ENCODE measurements at regions not wholly inside any gene's neighbourhood (a gene's known extent, or its start where the extent isn't known, plus 50 kb on each side); places are given as distances from the start of the nearest gene placed in this dataset.

DNA sequence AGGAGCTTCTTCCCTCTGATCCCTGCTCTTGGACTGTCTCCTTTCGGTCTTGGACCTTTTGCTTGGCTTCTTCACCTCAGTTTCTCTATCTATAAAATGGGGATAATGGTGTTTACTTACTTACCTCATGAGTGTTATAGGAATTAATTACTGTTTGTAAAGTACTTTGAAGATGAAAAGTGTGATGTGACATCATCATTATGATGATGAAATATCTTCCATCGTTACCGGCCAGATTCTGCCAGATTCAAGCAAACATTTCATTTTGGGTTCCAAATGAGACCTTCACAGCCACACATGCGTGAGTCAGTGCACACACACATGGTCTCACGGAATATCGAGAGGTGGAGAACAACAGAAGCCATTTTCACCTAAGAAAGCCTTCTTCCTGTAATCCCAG, 220.1 kb upstream of the RPL34 start (continued):
- no peak for TF ChIP-seq FOXM1 (IDR thresholded peaks at IDR 0.05; ENCODE audit: low read depth)

- no peak overlapping the region for H3K4me2 ChIP-seq
- no peak overlapping the region for H3K9ac ChIP-seq
- no peak for TF ChIP-seq JUND (IDR thresholded peaks at IDR 0.05)
- TF ChIP-seq MEF2A (IDR thresholded peaks at IDR 0.05; ENCODE audit: borderline replicate concordance, low read depth), result no peak
- TF ChIP-seq GABPA (IDR thresholded peaks at IDR 0.05; ENCODE audit: low read depth), result no peak
- TF ChIP-seq, protein P1, sequence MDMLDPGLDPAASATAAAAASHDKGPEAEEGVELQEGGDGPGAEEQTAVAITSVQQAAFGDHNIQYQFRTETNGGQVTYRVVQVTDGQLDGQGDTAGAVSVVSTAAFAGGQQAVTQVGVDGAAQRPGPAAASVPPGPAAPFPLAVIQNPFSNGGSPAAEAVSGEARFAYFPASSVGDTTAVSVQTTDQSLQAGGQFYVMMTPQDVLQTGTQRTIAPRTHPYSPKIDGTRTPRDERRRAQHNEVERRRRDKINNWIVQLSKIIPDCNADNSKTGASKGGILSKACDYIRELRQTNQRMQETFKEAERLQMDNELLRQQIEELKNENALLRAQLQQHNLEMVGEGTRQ (IDR thresholded peaks at IDR 0.05; ENCODE audit: borderline replicate concordance, low read depth, low read length), result no peak
- TF ChIP-seq TCF12 (IDR thresholded peaks at IDR 0.05), result no peak
- TF ChIP-seq PBX3 (IDR thresholded peaks at IDR 0.05), result no peak
- TF ChIP-seq NFIC (IDR thresholded peaks at IDR 0.05; ENCODE audit: borderline replicate concordance), result no peak
- no peak for TF ChIP-seq CHD2 (IDR thresholded peaks at IDR 0.05; ENCODE audit: low read length, partially characterized antibody)
- TF ChIP-seq, protein P2, sequence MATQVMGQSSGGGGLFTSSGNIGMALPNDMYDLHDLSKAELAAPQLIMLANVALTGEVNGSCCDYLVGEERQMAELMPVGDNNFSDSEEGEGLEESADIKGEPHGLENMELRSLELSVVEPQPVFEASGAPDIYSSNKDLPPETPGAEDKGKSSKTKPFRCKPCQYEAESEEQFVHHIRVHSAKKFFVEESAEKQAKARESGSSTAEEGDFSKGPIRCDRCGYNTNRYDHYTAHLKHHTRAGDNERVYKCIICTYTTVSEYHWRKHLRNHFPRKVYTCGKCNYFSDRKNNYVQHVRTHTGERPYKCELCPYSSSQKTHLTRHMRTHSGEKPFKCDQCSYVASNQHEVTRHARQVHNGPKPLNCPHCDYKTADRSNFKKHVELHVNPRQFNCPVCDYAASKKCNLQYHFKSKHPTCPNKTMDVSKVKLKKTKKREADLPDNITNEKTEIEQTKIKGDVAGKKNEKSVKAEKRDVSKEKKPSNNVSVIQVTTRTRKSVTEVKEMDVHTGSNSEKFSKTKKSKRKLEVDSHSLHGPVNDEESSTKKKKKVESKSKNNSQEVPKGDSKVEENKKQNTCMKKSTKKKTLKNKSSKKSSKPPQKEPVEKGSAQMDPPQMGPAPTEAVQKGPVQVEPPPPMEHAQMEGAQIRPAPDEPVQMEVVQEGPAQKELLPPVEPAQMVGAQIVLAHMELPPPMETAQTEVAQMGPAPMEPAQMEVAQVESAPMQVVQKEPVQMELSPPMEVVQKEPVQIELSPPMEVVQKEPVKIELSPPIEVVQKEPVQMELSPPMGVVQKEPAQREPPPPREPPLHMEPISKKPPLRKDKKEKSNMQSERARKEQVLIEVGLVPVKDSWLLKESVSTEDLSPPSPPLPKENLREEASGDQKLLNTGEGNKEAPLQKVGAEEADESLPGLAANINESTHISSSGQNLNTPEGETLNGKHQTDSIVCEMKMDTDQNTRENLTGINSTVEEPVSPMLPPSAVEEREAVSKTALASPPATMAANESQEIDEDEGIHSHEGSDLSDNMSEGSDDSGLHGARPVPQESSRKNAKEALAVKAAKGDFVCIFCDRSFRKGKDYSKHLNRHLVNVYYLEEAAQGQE (IDR thresholded peaks at IDR 0.05; ENCODE audit: low read depth, low read length), result no peak
- no peak for TF ChIP-seq EP300 (IDR thresholded peaks at IDR 0.05; ENCODE audit: borderline replicate concordance in 1 of 2, low read depth in 1 of 2, low read length in 1 of 2)
- TF ChIP-seq FOXM1 (IDR thresholded peaks at IDR 0.05; ENCODE audit: low read depth), result no peak
- no peak for TF ChIP-seq RXRA (IDR thresholded peaks at IDR 0.05; ENCODE audit: borderline replicate concordance, low read depth)
- TF ChIP-seq, protein P3, sequence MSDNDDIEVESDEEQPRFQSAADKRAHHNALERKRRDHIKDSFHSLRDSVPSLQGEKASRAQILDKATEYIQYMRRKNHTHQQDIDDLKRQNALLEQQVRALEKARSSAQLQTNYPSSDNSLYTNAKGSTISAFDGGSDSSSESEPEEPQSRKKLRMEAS (IDR thresholded peaks at IDR 0.05; ENCODE audit: low read depth), result no peak
- no peak for TF ChIP-seq ELF1 (IDR thresholded peaks at IDR 0.05)
- TF ChIP-seq TEAD4 (IDR thresholded peaks at IDR 0.05; ENCODE audit: borderline replicate concordance, insufficient read depth), result no peak
- TF ChIP-seq USF1 (IDR thresholded peaks at IDR 0.05; ENCODE audit: borderline replicate concordance, low read depth), result no peak
- TF ChIP-seq EZH2phosphoT487 (IDR thresholded peaks at IDR 0.05; ENCODE audit: borderline replicate concordance, low read depth), result no peak
- TF ChIP-seq FOXJ3 (CRISPR knock-in tag; IDR thresholded peaks at IDR 0.05), result no peak
- peaks cover 9% of the 10 kb centered on the region; the same call in 1 of the 2 replicates for H3K27me3 ChIP-seq (ENCODE audit: insufficient read depth)
- no peaks in the 10 kb centered on the region for H3K79me2 ChIP-seq (ENCODE audit: insufficient read depth)
- H3K4me3 ChIP-seq (ENCODE audit: low read depth in 2 of 2, low read length in 1 of 2), result no peak overlapping the region
- no peaks in the 10 kb centered on the region for H3K9me2 ChIP-seq
- H3K9me3 ChIP-seq, result no peaks in the 10 kb centered on the region
- no peak for DNase-seq
- H3K36me3 ChIP-seq (replicated peaks in 1 of 2; ENCODE audit: control insufficient read depth in 1 of 2, insufficient read depth in 2 of 2, low read length in 1 of 2), result no peaks in the 10 kb centered on the region
- H3K27ac ChIP-seq (ENCODE audit: low read depth in 2 of 2, low read length in 1 of 2), result no peak overlapping the region
- POLR2A ChIA-PET, result no interaction called here
- H2AFZ ChIP-seq (ENCODE audit: low read depth), result no peak overlapping the region
- no peaks in the 10 kb centered on the region for H3K4me1 ChIP-seq (ENCODE audit: control insufficient read depth in 1 of 2, insufficient read depth in 2 of 2, low read depth in 1 of 2, low read length in 1 of 2)
- WGBS (ENCODE audit: low lambda C conversion rate), result 34% methylated on average over 12 of the region's 12 CpGs
- no peaks in the 10 kb centered on the region for H4K20me1 ChIP-seq (ENCODE audit: insufficient read depth)
- CTCF ChIA-PET, result no interaction called here
- H3F3A ChIP-seq (replicated peaks; ENCODE audit: insufficient read depth), result no peaks in the 10 kb centered on the region
Observed at GRCh38 chr4:108399610-108400265, 220.6 kb upstream of the RPL34 start.
